Esophagus muscularis mucosa (tissue), 4 donors: ENCODE measurements at regions not wholly inside any gene's neighbourhood (a gene's known extent, or its start where the extent isn't known, plus 50 kb on each side); places are given as distances from the start of the nearest gene placed in this dataset.
"Not testable (repeated sequence)": the region's sequence is repeated elsewhere in the genome, so short reads cannot be mapped to it uniquely, and the experiment has no call there.

ENCODE experiments used
- DNase-seq: peaks from one replicate; pipeline ENCODE4 v3.0.0-alpha.2; 2017; ENCODE audit errors: extremely low spot score
- H3K27ac ChIP-seq, 4 donors: fragments of 200-600 bp; sonication (generic); replicated peaks in 1 of 4; 1 replicate in 3 of 4; 2 replicates in 1 of 4; pipeline ENCODE4 v1.5.1; 2016 to 2019; ENCODE audit warnings: mild to moderate bottlenecking in 1 of 4
- H3K27me3 ChIP-seq, 4 donors: fragments of 200-600 bp; sonication (generic); one replicate each; pipeline versions ENCODE4 v1.5.1 to v1.6.0; 2016 to 2019
- H3K36me3 ChIP-seq, 4 donors: fragments of 200-600 bp; sonication (generic); one replicate each; pipeline ENCODE4 v1.5.1; 2016 to 2019
- H3K4me1 ChIP-seq, 4 donors: fragments of 200-600 bp; sonication (generic); one replicate each; pipeline ENCODE4 v1.5.1; 2016 to 2019
- H3K4me3 ChIP-seq, 4 donors: fragments of 200-600 bp; sonication (generic); 1 replicate in 2 of 4; 2 replicates in 2 of 4; pipeline ENCODE4 v1.5.1; 2016 to 2019; ENCODE audit warnings: mild to moderate bottlenecking in 4 of 4, moderate library complexity in 1 of 4
- H3K9me3 ChIP-seq, 4 donors: fragments of 200-600 bp; sonication (generic); 1 replicate in 3 of 4; 2 replicates in 1 of 4; pipeline ENCODE4 v1.5.1; 2016 to 2019
- CTCF ChIP-seq, 3 experiments: fragments of 200-600 bp in 2 of 3; fragments of 450-650 bp in 1 of 3; sonication (generic) in 2 of 3; IDR thresholded peaks; one replicate each; pipeline ENCODE4 v1.5.1; 2017 to 2019; ENCODE audit warnings: antibody characterized with exemption in 3 of 3, mild to moderate bottlenecking in 2 of 3, moderate library complexity in 1 of 3
- EP300 ChIP-seq: sonication (generic); formaldehyde crosslinking; IDR thresholded peaks from one replicate; pipeline ENCODE4 v1.6.1; 2017; ENCODE audit warnings: antibody characterized with exemption
- POLR2A ChIP-seq: fragments of 450-650 bp; IDR thresholded peaks from one replicate; pipeline ENCODE4 v1.6.1; 2017; ENCODE audit warnings: antibody characterized with exemption, moderate library complexity, mild to moderate bottlenecking, low read depth
- POLR2AphosphoS5 ChIP-seq, 2 donors: sonication (generic); formaldehyde crosslinking; IDR thresholded peaks; one replicate each; pipeline ENCODE4 v1.6.1; 2017; ENCODE audit warnings: antibody characterized with exemption in 2 of 2
- WGBS: methylation state at CpG from one replicate; pipeline ENCODE4 v1.1.5; 2018; 5-methylcytosine and 5-hydroxymethylcytosine counted together
- intact Hi-C: fragments of 100-400 bp; cut with DNase I; formaldehyde crosslinking; loops from one replicate; pipeline ENCODE4 v1.15.1; 2023

GRCh38 chr5:91293131-91293530 is 90.0 kb downstream of the ARRDC3 start:
- Histone ChIP-seq H3K9me3 (no peaks in the 10 kb centered on the region), H3K4me1 (peaks cover 0 to 18% (median 14%) of the 10 kb centered on the region in 4 donors), H3K36me3 (no peaks in the 10 kb centered on the region), H3K27me3 (no peaks in the 10 kb centered on the region), H3K4me3 (no peak overlapping the region), H3K27ac (no peak overlapping the region)
- intact Hi-C loops = no loop called here
- DNase-seq = no peak
- no peak for TF ChIP-seq CTCF (IDR thresholded peaks at IDR 0.05)
- TF ChIP-seq POLR2A = no peak
- no peak for TF ChIP-seq EP300
- TF ChIP-seq POLR2AphosphoS5 (IDR thresholded peaks at IDR 0.05) = no peak

DNA sequence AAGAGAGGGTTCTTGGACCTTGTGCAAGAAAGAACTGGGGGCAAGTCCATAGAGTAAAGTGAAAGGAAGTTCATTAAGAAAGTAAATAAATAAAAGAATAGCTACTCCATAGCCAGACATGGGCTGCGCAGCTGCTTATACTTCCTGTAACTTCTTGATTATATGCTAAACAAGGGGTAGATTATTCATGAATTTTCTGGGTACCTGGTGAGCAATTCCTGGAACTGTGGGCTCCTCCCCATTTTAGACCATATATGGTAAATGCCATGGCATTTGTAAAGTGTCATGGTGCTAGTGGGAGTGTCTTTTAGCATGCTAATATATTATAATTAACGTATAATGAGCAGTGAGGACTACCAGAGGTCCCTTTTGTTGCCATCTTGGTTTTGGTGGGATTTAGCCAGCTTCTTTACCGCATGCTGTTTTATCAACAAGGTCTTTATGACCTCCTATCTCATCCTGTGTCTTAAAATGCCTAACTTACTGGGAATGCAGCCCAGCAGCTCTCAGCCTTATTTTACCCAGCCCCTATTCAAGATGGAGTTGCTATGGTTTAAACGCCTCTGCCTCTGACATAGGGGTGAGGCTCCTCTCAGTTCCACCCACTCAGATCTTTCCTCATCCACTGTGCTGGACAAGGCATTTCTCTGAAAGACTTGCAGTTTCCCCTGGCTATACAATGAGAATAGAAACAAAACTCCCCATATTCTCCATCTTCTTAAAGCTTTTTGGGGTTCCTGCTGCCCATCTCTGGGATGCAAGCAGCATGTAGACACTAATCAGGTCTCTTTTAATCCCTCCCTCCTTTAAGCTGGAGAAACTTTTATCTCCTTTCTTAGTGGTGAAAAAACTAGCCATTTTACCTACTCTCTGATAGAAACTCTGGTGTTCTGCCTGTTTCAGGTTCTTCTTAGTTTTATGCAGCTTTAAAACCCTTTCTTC is 91.2 kb downstream of the ARRDC3 start:
- H3K36me3 ChIP-seq = no peaks in the 10 kb centered on the region
- DNase-seq = no peak
- intact Hi-C loops = no loop called here

DNA sequence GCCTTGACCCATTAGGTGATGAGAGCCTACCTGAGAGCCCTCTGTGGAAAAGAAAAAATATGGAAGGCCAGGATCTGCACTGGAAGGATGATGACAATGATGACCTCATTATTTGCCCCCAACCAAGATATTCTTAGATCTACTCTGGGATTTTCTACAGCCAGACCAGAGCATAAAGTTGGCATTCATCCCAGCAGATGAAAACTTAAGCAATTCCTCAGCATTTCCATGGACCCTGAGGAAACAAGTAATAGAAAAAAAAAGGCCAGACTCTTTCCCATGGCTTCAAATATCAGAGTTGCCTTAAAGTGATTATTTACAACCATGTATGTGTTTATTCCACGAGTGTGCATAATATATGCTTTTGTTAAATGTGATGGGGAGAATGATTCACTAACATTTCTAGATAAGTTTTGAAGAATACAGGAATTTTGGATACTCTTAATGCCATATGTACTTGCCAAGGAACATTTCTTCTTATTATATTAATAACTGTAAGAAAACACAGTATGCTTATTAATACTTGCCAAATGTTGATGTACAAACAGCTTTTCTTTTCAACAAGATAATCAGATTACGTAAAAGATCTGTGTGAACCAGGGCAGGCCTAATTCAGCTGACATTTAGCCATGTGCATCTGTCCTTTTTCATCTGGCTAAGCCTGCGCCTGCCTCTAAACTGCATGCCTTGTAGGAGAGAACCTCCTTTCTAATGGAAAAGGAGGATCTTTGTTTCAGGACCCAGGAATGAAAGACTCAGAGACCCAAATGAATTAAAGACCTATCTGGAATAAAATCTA is 94.8 kb downstream of the ARRDC3 start:
- peak overlapping the region; percentile 36 to 67 (median 58) for H3K27ac ChIP-seq
- WGBS = 35% methylated on average over 3 of the region's 3 CpGs
- no peaks in the 10 kb centered on the region for H3K36me3 ChIP-seq
- H3K4me3 ChIP-seq = no peak overlapping the region
- no peaks in the 10 kb centered on the region for H3K27me3 ChIP-seq
- DNase-seq = no peak
- peaks cover 0 to 30% (median 28%) of the 10 kb centered on the region in 4 donors for H3K4me1 ChIP-seq
- TF ChIP-seq EP300 = no peak
- peak in 1 of 2 donors; percentile 39 for TF ChIP-seq POLR2AphosphoS5 (IDR thresholded peaks at IDR 0.05)
- intact Hi-C loops = loop anchor here (10.0 kb wide), 1 partner anchor 184 kb away; no protein-coding TSS in a partner anchor
- H3K9me3 ChIP-seq = no peaks in the 10 kb centered on the region

More for the DNA sequence above, 91.2 kb downstream of the ARRDC3 start:
- Histone ChIP-seq H3K9me3 (no peaks in the 10 kb centered on the region), H3K27ac (no peak overlapping the region), H3K27me3 (no peaks in the 10 kb centered on the region), H3K4me3 (no peak overlapping the region), H3K4me1 (peaks cover 0 to 20% (median 18%) of the 10 kb centered on the region in 4 donors)
- TF ChIP-seq EP300 (no peak), POLR2AphosphoS5 (IDR thresholded peaks at IDR 0.05) (no peak), POLR2A (no peak), CTCF (IDR thresholded peaks at IDR 0.05) (no peak)
- 100% methylated on average over 4 of the region's 4 CpGs for WGBS

GRCh38 chr5:91285062-91285461 is 98.1 kb downstream of the ARRDC3 start:
- intact Hi-C loops = loop anchor here (10.0 kb wide), 1 partner anchor 180 kb away; no protein-coding TSS in a partner anchor
- DNase-seq, H3K27me3 ChIP-seq, H3K36me3 ChIP-seq, H3K27ac ChIP-seq, H3K9me3 ChIP-seq, H3K4me3 ChIP-seq: not testable (repeated sequence)
- H3K4me1 ChIP-seq = peaks cover 3 to 42% (median 40%) of the 10 kb centered on the region in 4 donors
- 97% methylated on average over 4 of the region's 4 CpGs for WGBS

GRCh38 chr5:91283899-91284298 is 99.2 kb downstream of the ARRDC3 start:
- intact Hi-C loops = loop anchor here (10.0 kb wide), 1 partner anchor 179 kb away; no protein-coding TSS in a partner anchor
- no peak for DNase-seq
- H3K27ac ChIP-seq = peak overlapping the region in 2 of 4 donors; percentile 12 to 39

More at GRCh38 chr5:91283899-91284298, 99.2 kb downstream of the ARRDC3 start:
- TF ChIP-seq EP300 (no peak), POLR2AphosphoS5 (IDR thresholded peaks at IDR 0.05) (no peak), CTCF (IDR thresholded peaks at IDR 0.05) (no peak), POLR2A (no peak)
- Histone ChIP-seq H3K27me3 (no peaks in the 10 kb centered on the region), H3K9me3 (no peaks in the 10 kb centered on the region), H3K4me3 (no peak overlapping the region), H3K4me1 (peaks cover 3 to 45% (median 44%) of the 10 kb centered on the region in 4 donors), H3K36me3 (no peaks in the 10 kb centered on the region)
